ENCODE measurements at regions not wholly inside any gene's neighbourhood (a gene's known extent, or its start where the extent isn't known, plus 50 kb on each side); places are given as distances from the start of the nearest gene placed in this dataset.

GRCh38 chr15:98561169-98561941 is 87.0 kb upstream of the IGF1R start:
- no peak for DNase-seq

- DNase-seq: no peak
Observed at GRCh38 chr15:98562331-98562937, 85.9 kb upstream of the IGF1R start.

- no peak for DNase-seq
Observed at GRCh38 chr15:98565566-98565965, 82.8 kb upstream of the IGF1R start.

- DNase-seq: no peak
Observed at GRCh38 chr15:98567951-98568350, 80.4 kb upstream of the IGF1R start.

- no peak for DNase-seq
Observed at GRCh38 chr15:98568382-98569017, 79.8 kb upstream of the IGF1R start.

- DNase-seq: no peak
Observed at GRCh38 chr15:98570119-98570518, 78.2 kb upstream of the IGF1R start.

- DNase-seq: no peak
Observed at GRCh38 chr15:98580572-98580971, 67.8 kb upstream of the IGF1R start.

GRCh38 chr15:98581715-98582114 is 66.6 kb upstream of the IGF1R start:
- no peak for DNase-seq

- no peak for DNase-seq
Observed at GRCh38 chr15:98582900-98583554, 65.3 kb upstream of the IGF1R start.

- no peak for DNase-seq
Observed at GRCh38 chr15:98583771-98584430, 64.4 kb upstream of the IGF1R start.

GRCh38 chr15:98586066-98586465 is 62.3 kb upstream of the IGF1R start:
- no peak for DNase-seq

- no peak for DNase-seq
Observed at GRCh38 chr15:98592136-98592535, 56.2 kb upstream of the IGF1R start.

- DNase-seq: no peak
Observed at GRCh38 chr15:98596131-98596530, 52.2 kb upstream of the IGF1R start.

- no peak for DNase-seq
Observed at GRCh38 chr15:98596885-98597392, 51.4 kb upstream of the IGF1R start.

GRCh38 chr15:98597666-98598065 is 50.7 kb upstream of the IGF1R start:
- DNase-seq: no peak
